Natural killer cell (primary cell): ENCODE measurements at regions not wholly inside any gene's neighbourhood (a gene's known extent, or its start where the extent isn't known, plus 50 kb on each side); places are given as distances from the start of the nearest gene placed in this dataset.

Source experiments
- ATAC-seq, 3 donors: fragments of 150-1000 bp in 2 of 3; fragments of 200-7000 bp in 1 of 3; cut with Tn5 transposase; 1 replicate in 1 of 3; 2 replicates in 2 of 3; pipeline ENCODE4 v1.10.0; 2021; ENCODE audit warnings: mild to moderate bottlenecking in 2 of 3, moderate library complexity in 2 of 3
- DNase-seq, 2 donors: peaks; one replicate each; pipeline versions ENCODE4 v3.0.0 to v3.0.0-alpha.2; 2013 to 2021; ENCODE audit warnings: mixed read lengths in 1 of 2
- H3K27ac ChIP-seq: one replicate; pipeline ENCODE4 v1.5.1; 2013; ENCODE audit warnings: mild to moderate bottlenecking, low read length
- H3K27me3 ChIP-seq: one replicate; pipeline ENCODE4 v1.6.1; 2013; ENCODE audit warnings: low read length; ENCODE audit not compliant: control insufficient read depth, insufficient read depth
- H3K36me3 ChIP-seq: one replicate; pipeline ENCODE4 v1.6.1; 2013; ENCODE audit warnings: low read length; ENCODE audit not compliant: control insufficient read depth, insufficient read depth
- H3K4me1 ChIP-seq: one replicate; pipeline ENCODE4 v1.6.1; 2013; ENCODE audit warnings: low read length; ENCODE audit not compliant: control insufficient read depth, insufficient read depth
- H3K4me3 ChIP-seq: one replicate; pipeline ENCODE4 v1.5.1; 2013; ENCODE audit warnings: low read length
- H3K9me3 ChIP-seq: one replicate; pipeline ENCODE4 v1.6.1; 2013; ENCODE audit warnings: low read length; ENCODE audit not compliant: control insufficient read depth, insufficient read depth
- H3K27ac Mint-ChIP-seq, 2 donors: one replicate each; pipeline ENCODE4 v1.8.0; 2022; ENCODE audit warnings: mild to moderate bottlenecking in 2 of 2, mixed read lengths in 2 of 2, moderate library complexity in 1 of 2
- H3K27me3 Mint-ChIP-seq, 2 donors: one replicate each; pipeline ENCODE4 v1.8.0; 2022; ENCODE audit warnings: low read depth in 2 of 2, mixed read lengths in 2 of 2
- H3K36me3 Mint-ChIP-seq: one replicate; pipeline ENCODE4 v1.8.0; 2022; ENCODE audit warnings: mixed read lengths
- H3K4me1 Mint-ChIP-seq, 2 donors: one replicate each; pipeline ENCODE4 v1.8.0; 2022; ENCODE audit warnings: mixed read lengths in 2 of 2
- H3K4me3 Mint-ChIP-seq: one replicate; pipeline ENCODE4 v1.8.0; 2022; ENCODE audit warnings: mild to moderate bottlenecking, moderate library complexity, mixed read lengths
- H3K9me3 Mint-ChIP-seq, 2 donors: one replicate each; pipeline ENCODE4 v1.8.0; 2022; ENCODE audit warnings: mixed read lengths in 2 of 2
- WGBS: methylation state at CpG from one replicate; pipeline ENCODE4 v1.1.7; 2013; ENCODE audit warnings: missing lambda C conversion rate; ENCODE audit not compliant: insufficient coverage; 5-methylcytosine and 5-hydroxymethylcytosine counted together
- intact Hi-C: fragments of 100-400 bp; cut with micrococcal nuclease; formaldehyde crosslinking; loops from one replicate; pipeline ENCODE4 v1.14.2; 2022
- TF ChIP-seq, protein P1 (sequence below): fragments of 200-600 bp; IDR thresholded peaks from one replicate; pipeline ENCODE4 v1.8.0; 2022; ENCODE audit warnings: antibody characterized with exemption

- no peaks in the 10 kb centered on the region for H3K9me3 ChIP-seq
- Mint-ChIP-seq H3K27me3 (peaks cover 13 to 19% of the 10 kb centered on the region in 2 donors), H3K4me3 (no peak overlapping the region), H3K4me1 (no peaks in the 10 kb centered on the region), H3K36me3 (no peaks in the 10 kb centered on the region), H3K9me3 (peaks cover 0 to 3% of the 10 kb centered on the region in 2 donors), H3K27ac (no peak overlapping the region)
- no peak for DNase-seq
- H3K4me3 ChIP-seq = no peak overlapping the region
- H3K27ac ChIP-seq = no peak overlapping the region
- H3K27me3 ChIP-seq = no peaks in the 10 kb centered on the region
- peak in 1 of 3 donors; percentile 38 for ATAC-seq
- TF ChIP-seq, protein P1, sequence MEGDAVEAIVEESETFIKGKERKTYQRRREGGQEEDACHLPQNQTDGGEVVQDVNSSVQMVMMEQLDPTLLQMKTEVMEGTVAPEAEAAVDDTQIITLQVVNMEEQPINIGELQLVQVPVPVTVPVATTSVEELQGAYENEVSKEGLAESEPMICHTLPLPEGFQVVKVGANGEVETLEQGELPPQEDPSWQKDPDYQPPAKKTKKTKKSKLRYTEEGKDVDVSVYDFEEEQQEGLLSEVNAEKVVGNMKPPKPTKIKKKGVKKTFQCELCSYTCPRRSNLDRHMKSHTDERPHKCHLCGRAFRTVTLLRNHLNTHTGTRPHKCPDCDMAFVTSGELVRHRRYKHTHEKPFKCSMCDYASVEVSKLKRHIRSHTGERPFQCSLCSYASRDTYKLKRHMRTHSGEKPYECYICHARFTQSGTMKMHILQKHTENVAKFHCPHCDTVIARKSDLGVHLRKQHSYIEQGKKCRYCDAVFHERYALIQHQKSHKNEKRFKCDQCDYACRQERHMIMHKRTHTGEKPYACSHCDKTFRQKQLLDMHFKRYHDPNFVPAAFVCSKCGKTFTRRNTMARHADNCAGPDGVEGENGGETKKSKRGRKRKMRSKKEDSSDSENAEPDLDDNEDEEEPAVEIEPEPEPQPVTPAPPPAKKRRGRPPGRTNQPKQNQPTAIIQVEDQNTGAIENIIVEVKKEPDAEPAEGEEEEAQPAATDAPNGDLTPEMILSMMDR = no peak
- H3K36me3 ChIP-seq = no peaks in the 10 kb centered on the region
- WGBS = 73% methylated on average over 23 of the region's 23 CpGs
- H3K4me1 ChIP-seq = peaks cover 3% of the 10 kb centered on the region
- intact Hi-C loops = no loop called here
Measured at GRCh38 chr6:159602431-159603041, 90.5 kb downstream of the SOD2 start.

DNA sequence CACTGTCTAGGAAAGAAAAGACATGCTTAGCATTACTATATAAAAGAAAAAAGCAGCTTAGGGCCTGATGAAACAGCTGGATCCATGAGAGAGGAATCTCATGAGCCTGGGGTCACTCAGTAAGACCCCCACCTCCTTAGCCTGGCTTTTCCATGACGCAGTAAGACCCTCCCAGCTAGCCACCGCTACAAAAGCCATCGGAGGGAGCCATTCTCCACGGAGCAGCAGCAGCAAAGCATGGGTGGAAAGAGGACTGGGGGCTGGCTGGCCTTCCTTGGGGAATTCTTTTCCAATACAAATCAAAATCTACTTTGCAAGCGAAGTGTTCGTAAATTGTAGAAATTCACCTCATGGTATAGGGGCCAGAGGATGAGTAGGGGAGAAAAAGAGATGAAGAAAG is 91.8 kb downstream of the SOD2 start:
- H3K27me3 Mint-ChIP-seq = peaks cover 13 to 16% of the 10 kb centered on the region in 2 donors
- H3K9me3 ChIP-seq = no peaks in the 10 kb centered on the region
- H3K4me3 Mint-ChIP-seq = no peak overlapping the region
- H3K4me1 ChIP-seq = peaks cover 3% of the 10 kb centered on the region
- H3K36me3 ChIP-seq = no peaks in the 10 kb centered on the region
- H3K27ac ChIP-seq = no peak overlapping the region
- no peak overlapping the region for H3K4me3 ChIP-seq
- H3K4me1 Mint-ChIP-seq = no peaks in the 10 kb centered on the region
- ATAC-seq (no peak), DNase-seq (no peak)
- WGBS = 74% methylated on average over 6 of the region's 6 CpGs
- no peaks in the 10 kb centered on the region for H3K27me3 ChIP-seq
- no peak overlapping the region for H3K27ac Mint-ChIP-seq
- H3K36me3 Mint-ChIP-seq = no peaks in the 10 kb centered on the region
- TF ChIP-seq, protein P1 = no peak
- intact Hi-C loops = no loop called here
- H3K9me3 Mint-ChIP-seq = peaks cover 0 to 3% of the 10 kb centered on the region in 2 donors

- no peak overlapping the region for H3K27ac ChIP-seq
- intact Hi-C loops = no loop called here
- no peaks in the 10 kb centered on the region for H3K4me1 ChIP-seq
- TF ChIP-seq, protein P1 = no peak
- ATAC-seq (no peak), DNase-seq (no peak)
- 49% methylated on average over 2 of the region's 3 CpGs for WGBS
- no peaks in the 10 kb centered on the region for H3K36me3 ChIP-seq
- no peaks in the 10 kb centered on the region for H3K27me3 ChIP-seq
- Mint-ChIP-seq H3K27ac (no peak overlapping the region), H3K4me3 (no peak overlapping the region), H3K36me3 (no peaks in the 10 kb centered on the region), H3K4me1 (no peaks in the 10 kb centered on the region), H3K9me3 (no peaks in the 10 kb centered on the region), H3K27me3 (peaks cover 6 to 10% of the 10 kb centered on the region in 2 donors)
- no peak overlapping the region for H3K4me3 ChIP-seq
- H3K9me3 ChIP-seq = no peaks in the 10 kb centered on the region
Measured at GRCh38 chr6:159595173-159595572, 97.9 kb downstream of the SOD2 start.

DNA sequence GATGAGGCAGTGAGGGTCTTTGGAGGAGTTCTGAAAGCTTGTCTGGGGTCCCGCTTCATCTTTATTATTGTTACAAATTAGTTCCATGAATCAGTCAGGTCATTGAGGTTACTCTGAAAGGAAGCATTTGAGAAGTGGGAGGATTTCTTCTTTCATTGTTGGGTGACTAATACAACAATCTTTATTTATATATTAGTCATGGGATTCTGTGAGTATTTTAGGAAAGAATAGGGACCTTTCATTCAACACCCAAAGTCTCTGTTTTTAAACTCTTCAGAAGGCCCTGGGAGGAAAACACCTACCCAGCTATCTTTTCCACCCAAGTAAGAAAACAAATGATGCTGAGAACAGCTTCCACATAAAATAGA is 98.3 kb downstream of the SOD2 start:
- Histone ChIP-seq H3K4me3 (no peak overlapping the region), H3K9me3 (no peaks in the 10 kb centered on the region), H3K27me3 (no peaks in the 10 kb centered on the region), H3K36me3 (no peaks in the 10 kb centered on the region), H3K4me1 (no peaks in the 10 kb centered on the region), H3K27ac (no peak overlapping the region)
- TF ChIP-seq, protein P1 = no peak
- no peaks in the 10 kb centered on the region for H3K36me3 Mint-ChIP-seq
- no peaks in the 10 kb centered on the region for H3K9me3 Mint-ChIP-seq
- no peak for ATAC-seq
- H3K4me3 Mint-ChIP-seq = no peak overlapping the region
- 100% methylated on average over 1 of the region's 1 CpG for WGBS
- H3K4me1 Mint-ChIP-seq = no peaks in the 10 kb centered on the region
- H3K27me3 Mint-ChIP-seq = peaks cover 6 to 9% of the 10 kb centered on the region in 2 donors
- H3K27ac Mint-ChIP-seq = no peak overlapping the region
- no peak for DNase-seq
- intact Hi-C loops = no loop called here
